GM20000 (cell line): ENCODE measurements at regions not wholly inside any gene's neighbourhood (a gene's known extent, or its start where the extent isn't known, plus 50 kb on each side); places are given as distances from the start of the nearest gene placed in this dataset.

Source experiments
- DNase-seq: peaks from one replicate; pipeline ENCODE4 v3.0.0; 2012; ENCODE audit warnings: low spot score
- CTCF ChIP-seq: IDR thresholded peaks from 2 replicates; pipeline ENCODE4 v1.5.1; 2012; ENCODE audit warnings: mild to moderate bottlenecking, control low read depth; ENCODE audit errors: extremely low read depth, missing control alignments

DNA sequence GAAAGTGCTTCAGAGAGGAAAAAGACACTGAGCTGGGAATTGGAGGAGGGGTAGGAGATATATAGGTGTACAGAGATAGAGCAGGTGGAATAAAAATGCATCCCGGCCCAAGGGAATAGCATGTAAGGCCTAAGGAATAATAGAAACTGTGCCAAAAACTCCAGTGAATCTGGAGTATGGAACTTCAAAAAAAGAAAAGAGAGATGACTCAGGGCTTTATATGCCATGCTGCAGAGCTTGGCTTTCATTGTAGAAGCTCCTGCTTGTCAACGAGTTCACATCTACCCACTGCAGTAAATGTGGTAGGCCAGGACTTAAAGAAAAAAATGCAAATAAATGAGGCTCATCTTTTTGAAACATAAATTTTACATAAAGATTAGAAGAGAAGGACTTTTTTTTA lies 131.8 kb downstream of the MREG start:
- no peak for TF ChIP-seq CTCF
- DNase-seq, result no peak

GRCh38 chr2:215880970-215881369 lies 132.4 kb downstream of the MREG start:
- DNase-seq, result peak; percentile 59
- no peak for TF ChIP-seq CTCF

DNA sequence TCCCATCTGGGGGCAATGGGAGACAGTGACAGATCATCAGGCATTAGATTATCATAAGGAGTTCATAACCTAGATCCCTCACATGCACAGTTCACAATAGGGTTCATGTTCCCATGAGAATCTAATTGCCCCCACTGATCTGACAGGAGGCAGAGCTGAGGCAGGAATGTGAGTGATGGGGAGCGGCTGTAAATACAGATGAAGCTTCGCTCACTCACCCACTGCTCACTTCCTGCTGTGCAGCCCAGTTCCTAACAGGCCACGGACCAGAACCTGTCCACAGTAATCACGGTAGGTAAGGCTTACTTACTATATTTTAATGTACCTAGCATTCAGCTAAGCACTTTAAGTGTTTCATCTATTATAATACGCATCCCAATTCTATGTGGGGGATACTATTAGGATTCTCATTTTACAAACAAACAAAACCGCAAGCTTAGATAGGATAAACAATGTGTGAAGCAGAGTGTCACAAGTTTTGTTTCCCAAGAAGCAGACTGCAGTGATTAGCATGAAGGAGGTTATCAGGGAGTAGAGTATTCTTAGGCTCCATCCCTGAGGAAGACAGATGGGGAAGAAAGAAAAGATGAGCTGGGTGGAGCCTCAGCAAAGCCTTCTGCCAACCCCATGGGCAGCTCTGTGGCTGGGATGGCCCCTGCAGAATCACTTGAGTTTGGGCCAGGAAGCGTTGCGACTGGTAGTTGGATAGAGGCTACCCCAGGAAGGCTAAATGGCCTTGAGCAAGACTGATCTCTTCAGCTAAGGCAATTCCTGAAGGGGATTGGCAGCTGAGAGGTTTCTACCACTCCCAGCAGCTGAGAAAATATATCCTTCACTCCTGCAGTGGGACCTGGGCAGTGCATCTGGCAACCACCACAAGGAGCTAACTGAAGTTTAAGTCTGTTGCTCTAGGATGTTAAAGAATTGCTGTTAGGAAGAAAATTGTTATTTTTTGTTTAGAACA lies 133.1 kb downstream of the MREG start:
- DNase-seq, result no peak
- no peak for TF ChIP-seq CTCF

GRCh38 chr2:215879331-215879730 lies 134.0 kb downstream of the MREG start:
- no peak for TF ChIP-seq CTCF
- DNase-seq, result no peak

DNA sequence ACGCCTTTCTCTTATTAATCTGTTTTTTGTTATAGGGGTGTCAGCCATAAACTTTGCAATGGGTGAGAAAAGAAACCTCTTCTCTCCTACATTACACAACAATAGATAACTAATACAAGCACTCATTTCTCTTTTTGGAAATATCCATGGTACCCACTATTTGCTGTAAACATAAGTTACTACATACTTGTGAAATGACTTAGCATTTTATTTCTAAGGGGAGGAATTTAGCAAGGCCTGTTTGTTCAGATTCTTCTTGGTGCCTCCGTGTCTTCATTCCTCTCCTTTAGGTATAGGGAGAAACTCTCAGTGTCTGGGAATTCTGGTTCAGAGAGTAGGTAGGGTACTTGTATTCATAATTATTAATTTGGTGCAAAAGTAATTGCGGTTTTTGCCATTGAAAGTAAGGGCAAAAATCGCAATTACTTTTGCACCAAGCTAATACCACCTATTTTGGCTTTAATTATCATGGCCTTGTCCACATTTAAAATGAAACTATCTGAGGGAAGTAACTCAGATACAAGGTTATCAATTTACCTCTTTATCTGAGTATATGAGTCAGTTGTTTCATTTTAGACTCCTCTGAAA lies 134.8 kb downstream of the MREG start:
- no peak for TF ChIP-seq CTCF
- no peak for DNase-seq

DNA sequence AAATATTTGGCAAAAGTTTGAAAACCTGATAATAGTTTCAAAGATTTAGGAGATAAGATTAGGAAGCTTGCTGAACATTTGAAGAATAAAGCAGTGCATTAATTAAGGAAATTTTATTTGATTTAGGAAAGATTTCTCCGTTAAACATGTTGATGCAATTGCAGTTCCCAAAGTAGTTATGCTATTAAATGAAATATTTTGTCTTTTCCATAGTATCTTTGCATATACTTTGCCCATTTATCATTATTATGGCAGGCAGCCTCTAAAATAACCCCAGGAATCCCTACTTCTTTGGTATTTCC lies 136.5 kb downstream of the MREG start:
- no peak for TF ChIP-seq CTCF

DNA sequence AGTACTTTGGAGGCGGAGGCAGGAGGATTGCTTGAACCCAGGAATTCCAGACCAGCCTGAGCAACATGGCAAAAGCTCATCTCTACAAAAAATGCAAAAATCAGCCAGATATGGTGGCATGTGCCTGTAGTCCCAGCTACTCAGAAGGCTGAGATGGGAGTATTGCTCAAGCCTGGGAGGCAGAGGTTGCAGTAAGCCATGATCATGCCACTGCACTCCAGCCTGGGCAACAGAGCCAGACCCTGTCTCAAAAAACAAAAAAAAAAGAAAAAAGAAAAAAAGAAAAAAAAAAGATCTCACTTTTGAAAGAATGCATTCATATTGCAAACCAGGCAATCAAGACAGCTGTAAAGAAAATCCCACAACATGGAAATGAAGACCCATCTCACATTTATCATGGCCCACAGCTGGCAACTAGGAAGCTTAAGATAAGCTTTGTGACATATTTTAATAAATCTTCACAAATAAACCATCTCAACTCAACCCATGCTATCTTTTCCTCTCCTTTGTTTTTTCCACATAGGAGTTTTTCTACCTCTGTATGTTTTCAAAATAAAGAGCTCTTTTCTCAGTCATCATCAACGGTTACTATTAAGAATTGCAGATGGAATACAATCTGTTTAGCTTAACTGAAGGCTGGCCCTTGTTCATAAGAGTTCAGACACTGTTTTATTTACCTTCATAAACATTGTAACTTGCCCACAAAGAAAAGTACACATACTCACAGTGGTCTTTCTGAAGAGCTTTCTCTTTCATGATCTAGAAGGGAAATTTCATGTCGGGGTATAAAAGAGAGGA lies 137.0 kb downstream of the MREG start:
- DNase-seq, result no peak
- TF ChIP-seq CTCF, result no peak

More for the DNA sequence above, 136.5 kb downstream of the MREG start:
- DNase-seq, result no peak
